Stomach smooth muscle (tissue), 2 donors: ENCODE measurements at regions not wholly inside any gene's neighbourhood (a gene's known extent, or its start where the extent isn't known, plus 50 kb on each side); places are given as distances from the start of the nearest gene placed in this dataset.

Source experiments
- H3K27ac ChIP-seq: one replicate; pipeline ENCODE4 v1.7.0; 2013; ENCODE audit warnings: mild to moderate bottlenecking, low read length, inconsistent platforms
- H3K27me3 ChIP-seq, 2 donors: one replicate each; pipeline ENCODE4 v1.7.0; 2013; ENCODE audit warnings: low read length in 2 of 2; ENCODE audit not compliant: insufficient read depth in 2 of 2, control insufficient read depth in 1 of 2
- H3K36me3 ChIP-seq, 2 donors: one replicate each; pipeline ENCODE4 v1.7.0; 2013; ENCODE audit warnings: low read length in 2 of 2; ENCODE audit not compliant: control insufficient read depth in 2 of 2, insufficient read depth in 2 of 2
- H3K4me1 ChIP-seq: one replicate; pipeline ENCODE4 v1.7.0; 2013; ENCODE audit warnings: low read length; ENCODE audit not compliant: control insufficient read depth, insufficient read depth
- H3K4me3 ChIP-seq, 2 donors: one replicate each; pipeline ENCODE4 v1.7.0; 2013; ENCODE audit warnings: low read length in 2 of 2
- H3K9ac ChIP-seq, 2 donors: one replicate each; pipeline ENCODE4 v1.7.0; 2013; ENCODE audit warnings: low read length in 2 of 2, mild to moderate bottlenecking in 1 of 2
- H3K9me3 ChIP-seq, 2 donors: one replicate each; pipeline ENCODE4 v1.7.0; 2013; ENCODE audit warnings: low read length in 2 of 2; ENCODE audit not compliant: control insufficient read depth in 2 of 2
- donor health status: healthy.
- donor health status: Pancreatic carcinoma.

DNA sequence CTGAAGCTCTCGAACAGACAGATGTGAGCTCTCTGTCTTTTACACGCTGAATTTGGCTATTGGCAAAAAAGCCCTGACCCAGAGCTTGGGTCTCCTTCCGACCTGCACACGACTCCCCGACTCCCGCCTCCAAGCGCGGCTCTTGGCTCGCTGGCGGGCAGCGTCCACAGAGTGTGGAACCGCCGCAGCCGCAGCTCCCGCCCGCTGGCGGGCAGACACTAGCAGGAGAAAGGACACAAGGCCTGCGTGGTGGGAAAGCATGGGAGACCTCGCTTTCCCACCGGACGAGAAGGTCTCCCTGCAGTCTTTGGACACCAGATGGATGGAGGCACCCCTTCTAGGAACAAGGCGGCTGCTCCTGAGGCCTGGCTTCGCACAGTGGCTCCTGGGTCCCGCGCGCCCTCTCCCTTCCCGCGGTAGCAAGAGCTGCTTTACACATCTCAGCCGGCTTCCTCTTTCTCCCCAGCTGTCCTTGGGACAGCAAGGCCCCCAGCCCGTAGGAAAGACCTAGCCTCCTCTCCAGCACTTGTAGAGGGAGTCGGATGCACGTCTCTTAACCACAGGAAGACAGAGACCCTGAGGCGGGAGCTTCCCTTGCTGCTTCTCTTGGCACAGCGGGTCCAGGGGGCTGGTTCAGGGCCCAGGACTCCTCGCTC lies 92.1 kb downstream of the PRKAB2 start:
- peak overlapping the region in 1 of 2 donors; percentile 40 for H3K4me3 ChIP-seq
- no peak overlapping the region for H3K27ac ChIP-seq
- H3K4me1 ChIP-seq, result peaks cover 32% of the 10 kb centered on the region
- no peak overlapping the region for H3K9ac ChIP-seq
- no peaks in the 10 kb centered on the region for H3K36me3 ChIP-seq
- peaks cover 74 to 78% of the 10 kb centered on the region in 2 donors for H3K27me3 ChIP-seq
- peaks cover 0 to 3% of the 10 kb centered on the region in 2 donors for H3K9me3 ChIP-seq

- Histone ChIP-seq H3K4me1 (peaks cover 29% of the 10 kb centered on the region), H3K9ac (no peak overlapping the region), H3K27ac (no peak overlapping the region), H3K4me3 (peak overlapping the region in 1 of 2 donors; percentile 40), H3K27me3 (peaks cover 76 to 77% of the 10 kb centered on the region in 2 donors), H3K9me3 (peaks cover 0 to 3% of the 10 kb centered on the region in 2 donors), H3K36me3 (no peaks in the 10 kb centered on the region)
These were observed 92.8 kb downstream of the PRKAB2 start for GRCh38 chr1:147079400-147080005.

DNA sequence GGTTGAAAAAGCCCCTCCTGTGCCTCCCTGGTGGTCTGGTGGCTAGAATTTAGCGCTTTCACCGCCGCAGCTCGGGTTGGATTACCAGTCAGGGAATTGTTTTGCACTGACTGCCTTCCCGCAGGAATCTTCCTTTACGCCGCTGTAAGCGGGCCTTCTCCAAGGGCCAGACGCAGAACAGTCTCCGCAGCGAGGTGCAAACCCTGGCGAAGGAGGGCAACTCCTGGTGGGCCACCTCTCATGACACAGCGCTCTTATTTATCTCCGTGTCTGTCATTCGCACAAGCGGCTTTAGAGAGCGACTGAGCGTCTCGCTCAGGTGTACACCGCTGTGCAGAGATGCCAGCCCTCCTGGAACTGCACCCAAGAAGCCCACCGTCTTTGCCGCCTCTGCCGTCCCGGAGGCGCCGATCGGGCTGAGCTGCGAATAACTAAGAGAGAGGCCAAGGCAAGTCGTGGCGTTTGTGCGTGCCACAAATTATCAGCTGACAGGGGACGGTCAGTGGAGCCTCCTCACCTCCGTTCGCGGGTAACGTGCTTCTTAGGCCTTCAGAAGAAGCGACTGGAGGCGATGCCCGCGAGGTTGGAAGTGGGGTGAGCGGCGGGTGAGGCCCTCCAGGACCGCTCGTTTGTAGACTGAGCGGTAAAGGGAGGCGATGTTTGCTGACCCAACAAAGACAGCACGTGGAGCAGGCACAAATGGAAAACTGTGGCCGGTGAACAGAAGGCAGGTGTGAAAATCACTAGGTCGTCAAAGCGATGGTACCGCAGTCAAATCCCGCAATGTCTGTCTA lies 93.5 kb downstream of the PRKAB2 start:
- peaks cover 71 to 73% of the 10 kb centered on the region in 2 donors for H3K27me3 ChIP-seq
- H3K27ac ChIP-seq, result no peak overlapping the region
- H3K4me3 ChIP-seq, result no peak overlapping the region
- H3K9ac ChIP-seq, result no peak overlapping the region
- peaks cover 23% of the 10 kb centered on the region for H3K4me1 ChIP-seq
- peaks cover 0 to 3% of the 10 kb centered on the region in 2 donors for H3K9me3 ChIP-seq
- H3K36me3 ChIP-seq, result no peaks in the 10 kb centered on the region

- H3K4me1 ChIP-seq, result peaks cover 21% of the 10 kb centered on the region
- no peaks in the 10 kb centered on the region for H3K36me3 ChIP-seq
- H3K27ac ChIP-seq, result no peak overlapping the region
- H3K4me3 ChIP-seq, result no peak overlapping the region
- peaks cover 71 to 74% of the 10 kb centered on the region in 2 donors for H3K27me3 ChIP-seq
- peaks cover 0 to 3% of the 10 kb centered on the region in 2 donors for H3K9me3 ChIP-seq
- H3K9ac ChIP-seq, result no peak overlapping the region
These were observed 94.2 kb downstream of the PRKAB2 start for GRCh38 chr1:147077936-147078605.

DNA sequence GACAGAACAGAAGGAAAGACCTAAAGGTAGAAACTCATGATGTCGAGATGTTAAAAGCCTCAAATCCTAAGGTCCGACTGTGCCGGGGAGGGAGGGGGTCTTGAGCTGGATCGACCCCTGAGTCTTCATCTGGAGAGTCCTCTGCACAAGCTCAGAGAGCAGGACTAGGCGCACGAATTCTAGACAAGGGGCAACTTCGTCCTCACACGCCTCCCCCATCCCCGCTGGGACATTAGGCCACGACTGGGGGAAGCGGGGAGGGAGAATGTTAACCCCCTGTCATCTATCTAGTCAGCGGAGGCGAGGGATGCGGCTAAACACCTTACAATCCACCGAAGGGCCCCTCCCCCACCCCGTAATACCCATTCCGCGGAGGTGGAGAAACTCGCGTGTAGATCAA lies 94.7 kb downstream of the PRKAB2 start:
- Histone ChIP-seq H3K4me1 (peaks cover 21% of the 10 kb centered on the region), H3K9me3 (peaks cover 0 to 3% of the 10 kb centered on the region in 2 donors), H3K27me3 (peaks cover 71 to 73% of the 10 kb centered on the region in 2 donors), H3K27ac (no peak overlapping the region), H3K9ac (no peak overlapping the region), H3K4me3 (no peak overlapping the region), H3K36me3 (no peaks in the 10 kb centered on the region)

GRCh38 chr1:147077081-147077480 lies 95.2 kb downstream of the PRKAB2 start:
- Histone ChIP-seq H3K9ac (no peak overlapping the region), H3K27ac (no peak overlapping the region), H3K9me3 (peaks cover 0 to 3% of the 10 kb centered on the region in 2 donors), H3K4me3 (no peak overlapping the region), H3K36me3 (no peaks in the 10 kb centered on the region), H3K27me3 (peaks cover 71 to 75% of the 10 kb centered on the region in 2 donors), H3K4me1 (peaks cover 21% of the 10 kb centered on the region)

GRCh38 chr1:147076442-147076841 lies 95.8 kb downstream of the PRKAB2 start:
- Histone ChIP-seq H3K27me3 (peaks cover 74 to 78% of the 10 kb centered on the region in 2 donors), H3K27ac (no peak overlapping the region), H3K36me3 (no peaks in the 10 kb centered on the region), H3K9me3 (peaks cover 0 to 3% of the 10 kb centered on the region in 2 donors), H3K4me3 (no peak overlapping the region), H3K9ac (no peak overlapping the region), H3K4me1 (peaks cover 21% of the 10 kb centered on the region)

DNA sequence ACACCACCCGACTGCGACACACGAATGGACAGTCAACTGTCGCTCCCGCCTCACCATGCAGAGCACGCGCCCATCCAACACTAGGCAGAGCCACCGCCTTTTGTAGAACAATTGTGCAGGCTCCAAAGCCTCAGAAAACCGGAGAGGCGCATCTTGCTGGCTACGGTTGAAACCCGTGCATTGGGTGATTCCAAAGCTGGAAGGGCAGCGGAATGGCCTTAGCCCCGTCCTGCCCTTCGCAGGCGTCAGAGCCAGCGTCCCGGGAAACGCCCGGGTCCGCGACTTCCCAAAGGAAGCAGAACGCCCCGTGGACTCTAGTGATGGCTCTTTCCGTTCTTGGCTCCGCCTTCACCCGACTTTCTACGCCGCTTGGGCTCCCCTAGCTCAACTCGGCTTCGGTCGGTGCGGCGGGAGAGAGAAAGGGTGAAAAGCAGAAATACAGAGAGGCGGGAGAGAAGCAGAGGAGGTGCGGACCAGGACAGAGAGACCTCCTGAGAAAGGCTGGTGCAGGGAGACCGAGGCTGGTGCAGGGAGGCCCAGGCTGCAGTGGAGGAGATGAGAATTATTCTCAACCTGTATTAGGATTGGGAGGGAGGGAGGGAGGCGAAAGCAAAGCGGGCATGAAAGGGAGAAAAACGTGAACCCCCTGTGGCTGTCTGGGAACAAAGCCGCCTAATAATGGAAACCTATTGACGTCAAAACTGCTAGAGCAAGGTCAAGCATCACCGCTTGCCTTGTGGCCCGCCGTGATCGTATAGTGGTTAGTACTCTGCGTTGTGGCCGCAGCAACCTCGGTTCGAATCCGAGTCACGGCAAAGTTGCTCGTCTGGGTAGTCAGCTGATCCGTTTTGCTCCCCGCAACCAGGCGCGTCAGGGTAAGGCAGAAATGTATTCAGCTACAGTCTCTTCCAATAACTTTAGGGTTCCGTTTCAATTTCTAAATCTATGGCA lies 99.5 kb downstream of the PRKAB2 start:
- Histone ChIP-seq H3K27me3 (peaks cover 41 to 44% of the 10 kb centered on the region in 2 donors), H3K9ac (no peak overlapping the region)

DNA sequence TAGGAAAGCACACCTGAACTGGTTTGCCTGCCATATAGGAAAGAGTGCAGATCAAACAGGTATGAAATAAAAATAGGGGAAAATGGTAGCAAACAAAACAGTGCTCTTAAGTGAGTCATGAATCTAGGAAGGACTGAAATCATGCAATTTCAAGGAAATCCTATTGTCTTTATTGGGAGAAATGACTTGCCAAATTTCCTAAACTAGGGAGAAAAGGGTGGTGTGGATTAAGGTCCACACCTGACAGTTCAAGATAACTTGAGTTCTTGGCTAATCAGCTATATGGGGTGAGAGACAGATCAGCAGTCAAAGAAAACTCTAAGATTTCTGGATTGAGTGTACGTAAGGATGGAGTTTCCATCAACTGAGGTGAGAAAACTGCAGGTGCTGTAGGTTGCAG lies 101.1 kb downstream of the PRKAB2 start:
- H3K9ac ChIP-seq, result no peak overlapping the region
- no peaks in the 10 kb centered on the region for H3K36me3 ChIP-seq
- H3K4me1 ChIP-seq, result no peaks in the 10 kb centered on the region
- H3K9me3 ChIP-seq, result peaks cover 0 to 2% of the 10 kb centered on the region in 2 donors
- no peak overlapping the region for H3K27ac ChIP-seq
- H3K4me3 ChIP-seq, result no peak overlapping the region
- H3K27me3 ChIP-seq, result peaks cover 29 to 30% of the 10 kb centered on the region in 2 donors

More for the DNA sequence above, 99.5 kb downstream of the PRKAB2 start:
- Histone ChIP-seq H3K9me3 (peaks cover 0 to 3% of the 10 kb centered on the region in 2 donors), H3K4me3 (peak overlapping the region; percentile 46 to 66), H3K4me1 (peaks cover 5% of the 10 kb centered on the region), H3K27ac (no peak overlapping the region), H3K36me3 (no peaks in the 10 kb centered on the region)
